Pulmonary artery endothelial cell (primary cell): ENCODE measurements at regions not wholly inside any gene's neighbourhood (a gene's known extent, or its start where the extent isn't known, plus 50 kb on each side); places are given as distances from the start of the nearest gene placed in this dataset.

Source experiments
- DNase-seq: peaks from one replicate; pipeline ENCODE4 v3.0.0-alpha.2; 2011; ENCODE audit warnings: low read depth, low spot score

- no peak for DNase-seq
Observed at GRCh38 chr20:50390685-50391443, 119.3 kb upstream of the PTPN1 start.

GRCh38 chr20:50391444-50392137 is 118.6 kb upstream of the PTPN1 start:
- no peak for DNase-seq

- no peak for DNase-seq
Observed at GRCh38 chr20:50392138-50392866, 117.9 kb upstream of the PTPN1 start.

- no peak for DNase-seq
Observed at GRCh38 chr20:50393242-50393641, 116.9 kb upstream of the PTPN1 start.

- DNase-seq = no peak
Observed at GRCh38 chr20:50393990-50394561, 116.1 kb upstream of the PTPN1 start.

GRCh38 chr20:50394569-50394968 is 115.6 kb upstream of the PTPN1 start:
- no peak for DNase-seq

- DNase-seq = no peak
Observed at GRCh38 chr20:50395251-50395729, 114.9 kb upstream of the PTPN1 start.

- no peak for DNase-seq
Observed at GRCh38 chr20:50395914-50396488, 114.2 kb upstream of the PTPN1 start.

GRCh38 chr20:50396623-50397022 is 113.6 kb upstream of the PTPN1 start:
- DNase-seq = no peak

GRCh38 chr20:50397058-50397457 is 113.1 kb upstream of the PTPN1 start:
- no peak for DNase-seq

GRCh38 chr20:50398064-50398463 is 112.1 kb upstream of the PTPN1 start:
- no peak for DNase-seq

GRCh38 chr20:50398471-50398820 is 111.7 kb upstream of the PTPN1 start:
- no peak for DNase-seq

- no peak for DNase-seq
Observed at GRCh38 chr20:50398821-50399554, 111.2 kb upstream of the PTPN1 start.

GRCh38 chr20:50399555-50399916 is 110.6 kb upstream of the PTPN1 start:
- DNase-seq = no peak

- DNase-seq = no peak
Observed at GRCh38 chr20:50399917-50400704, 110.1 kb upstream of the PTPN1 start.

GRCh38 chr20:50400705-50401586 is 109.2 kb upstream of the PTPN1 start:
- DNase-seq = no peak

- no peak for DNase-seq
Observed at GRCh38 chr20:50401587-50402418, 108.4 kb upstream of the PTPN1 start.
